Progenitor cell of endocrine pancreas (in vitro differentiated cells): ENCODE measurements at regions not wholly inside any gene's neighbourhood (a gene's known extent, or its start where the extent isn't known, plus 50 kb on each side); places are given as distances from the start of the nearest gene placed in this dataset.
A peak's percentile ranks its signal among the peaks of the same experiment; 100 is the strongest.
"Not testable (repeated sequence)": the region's sequence is repeated elsewhere in the genome, so short reads cannot be mapped to it uniquely, and the experiment has no call there.

Experiments used
- DNase-seq: peaks from one replicate; pipeline ENCODE4 v3.0.0; 2021; ENCODE audit warnings: low spot score; ENCODE audit not compliant: unreplicated experiment
- H3K27ac Mint-ChIP-seq: 2 replicates; pipeline ENCODE4 v1.8.0; 2021; ENCODE audit warnings: mild to moderate bottlenecking, moderate library complexity, mixed read lengths
- H3K27me3 Mint-ChIP-seq: 2 replicates; pipeline ENCODE4 v1.8.0; 2021; ENCODE audit warnings: mixed read lengths
- H3K36me3 Mint-ChIP-seq: 2 replicates; pipeline ENCODE4 v1.8.0; 2022; ENCODE audit warnings: mixed read lengths; ENCODE audit not compliant: insufficient read depth
- H3K4me1 Mint-ChIP-seq: 2 replicates; pipeline ENCODE4 v1.8.0; 2021; ENCODE audit warnings: low read depth, mixed read lengths
- H3K4me3 Mint-ChIP-seq: 2 replicates; pipeline ENCODE4 v1.8.0; 2021; ENCODE audit warnings: low read depth, mild to moderate bottlenecking, moderate library complexity, mixed read lengths
- H3K9me3 Mint-ChIP-seq: 2 replicates; pipeline ENCODE4 v1.8.0; 2021; ENCODE audit warnings: low read depth, mixed read lengths
- TF ChIP-seq, protein P1 (sequence below): fragments of 200-600 bp; sonication (generic); IDR thresholded peaks from one replicate; pipeline ENCODE4 v1.5.0; 2021; ENCODE audit warnings: antibody characterized with exemption, mild to moderate bottlenecking; ENCODE audit not compliant: unreplicated experiment

DNA sequence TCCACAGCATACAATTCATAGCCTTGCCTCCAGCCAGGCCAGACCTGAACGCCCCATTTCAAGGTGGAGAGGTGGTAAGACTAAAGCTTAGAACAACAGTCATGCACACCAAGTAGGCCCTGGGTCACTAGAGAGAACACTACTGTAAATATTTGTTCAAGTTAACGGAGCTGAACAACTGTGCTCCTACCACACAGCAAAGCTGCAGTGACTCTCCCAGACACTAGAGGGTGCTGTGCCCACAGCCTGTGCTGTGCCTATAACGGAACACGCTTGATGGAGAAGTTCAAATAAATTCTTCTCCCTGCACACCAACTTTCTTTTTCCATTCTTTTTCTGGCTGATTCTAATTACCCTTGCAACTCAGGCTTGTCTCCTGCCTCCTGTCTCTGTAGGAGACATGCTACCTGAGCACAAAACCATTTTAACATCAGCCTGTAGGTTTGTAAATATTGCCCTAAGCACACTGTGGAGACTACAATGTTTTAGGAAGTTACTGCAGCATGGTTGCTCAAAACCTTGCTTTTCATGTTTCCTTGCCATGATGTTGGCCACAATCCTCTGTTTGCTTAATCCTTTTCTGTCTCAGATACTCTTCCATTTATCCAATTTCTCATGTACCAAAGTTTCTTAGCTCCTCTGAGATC, 103.1 kb upstream of the TERB2 start:
- not testable (repeated sequence) for H3K27me3 Mint-ChIP-seq, H3K36me3 Mint-ChIP-seq, H3K4me3 Mint-ChIP-seq, H3K9me3 Mint-ChIP-seq
- peaks cover 14% of the 10 kb centered on the region for H3K4me1 Mint-ChIP-seq
- peak; percentile 57 for DNase-seq
- peak overlapping the region; percentile 34 for H3K27ac Mint-ChIP-seq
- TF ChIP-seq, protein P1, sequence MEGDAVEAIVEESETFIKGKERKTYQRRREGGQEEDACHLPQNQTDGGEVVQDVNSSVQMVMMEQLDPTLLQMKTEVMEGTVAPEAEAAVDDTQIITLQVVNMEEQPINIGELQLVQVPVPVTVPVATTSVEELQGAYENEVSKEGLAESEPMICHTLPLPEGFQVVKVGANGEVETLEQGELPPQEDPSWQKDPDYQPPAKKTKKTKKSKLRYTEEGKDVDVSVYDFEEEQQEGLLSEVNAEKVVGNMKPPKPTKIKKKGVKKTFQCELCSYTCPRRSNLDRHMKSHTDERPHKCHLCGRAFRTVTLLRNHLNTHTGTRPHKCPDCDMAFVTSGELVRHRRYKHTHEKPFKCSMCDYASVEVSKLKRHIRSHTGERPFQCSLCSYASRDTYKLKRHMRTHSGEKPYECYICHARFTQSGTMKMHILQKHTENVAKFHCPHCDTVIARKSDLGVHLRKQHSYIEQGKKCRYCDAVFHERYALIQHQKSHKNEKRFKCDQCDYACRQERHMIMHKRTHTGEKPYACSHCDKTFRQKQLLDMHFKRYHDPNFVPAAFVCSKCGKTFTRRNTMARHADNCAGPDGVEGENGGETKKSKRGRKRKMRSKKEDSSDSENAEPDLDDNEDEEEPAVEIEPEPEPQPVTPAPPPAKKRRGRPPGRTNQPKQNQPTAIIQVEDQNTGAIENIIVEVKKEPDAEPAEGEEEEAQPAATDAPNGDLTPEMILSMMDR = peak; percentile 91

DNA sequence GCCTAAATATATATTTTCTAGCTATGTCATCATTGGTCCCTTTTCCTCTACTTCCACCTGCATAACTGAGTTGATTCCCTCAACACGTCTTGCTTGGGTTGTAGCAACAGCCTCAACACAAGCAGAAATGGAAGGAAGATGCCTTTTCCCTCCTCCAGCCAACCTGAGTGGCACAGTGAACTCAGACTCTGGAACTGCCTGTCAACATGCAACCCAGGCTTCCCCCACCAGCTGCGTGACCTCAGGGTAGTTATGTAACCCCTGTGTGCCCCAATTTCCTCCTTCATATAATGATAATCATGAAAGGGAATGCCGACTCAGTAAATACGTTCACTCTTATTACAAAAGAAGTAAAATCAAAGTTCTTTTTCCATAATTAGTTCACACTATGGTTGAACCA, 101.8 kb upstream of the TERB2 start:
- not testable (repeated sequence) for H3K9me3 Mint-ChIP-seq, H3K36me3 Mint-ChIP-seq, H3K27me3 Mint-ChIP-seq, DNase-seq, H3K4me3 Mint-ChIP-seq, H3K27ac Mint-ChIP-seq
- H3K4me1 Mint-ChIP-seq = peaks cover 11% of the 10 kb centered on the region

DNA sequence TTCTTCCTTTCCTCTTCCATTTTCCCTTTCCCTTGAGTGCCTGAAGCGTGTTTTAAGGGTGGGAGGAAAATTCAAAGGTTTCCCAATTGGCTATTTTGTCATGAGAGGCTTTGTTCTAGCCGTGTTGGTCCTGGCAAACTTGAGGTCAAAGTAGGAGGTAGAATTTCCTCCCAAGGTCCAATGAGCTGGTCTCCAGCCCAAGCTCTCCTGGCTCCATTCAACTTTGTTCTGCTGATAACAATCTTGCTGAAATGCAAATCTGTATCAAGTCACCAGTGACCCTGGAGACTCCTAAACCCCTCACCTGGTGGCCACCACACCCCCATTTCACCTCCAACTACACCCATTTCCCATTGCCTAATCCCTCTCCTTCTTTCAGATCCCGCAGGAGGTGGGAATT, 100.2 kb upstream of the TERB2 start:
- H3K9me3 Mint-ChIP-seq, DNase-seq, H3K27me3 Mint-ChIP-seq, H3K4me3 Mint-ChIP-seq, H3K27ac Mint-ChIP-seq, H3K36me3 Mint-ChIP-seq: not testable (repeated sequence)
- H3K4me1 Mint-ChIP-seq = peaks cover 11% of the 10 kb centered on the region

DNA sequence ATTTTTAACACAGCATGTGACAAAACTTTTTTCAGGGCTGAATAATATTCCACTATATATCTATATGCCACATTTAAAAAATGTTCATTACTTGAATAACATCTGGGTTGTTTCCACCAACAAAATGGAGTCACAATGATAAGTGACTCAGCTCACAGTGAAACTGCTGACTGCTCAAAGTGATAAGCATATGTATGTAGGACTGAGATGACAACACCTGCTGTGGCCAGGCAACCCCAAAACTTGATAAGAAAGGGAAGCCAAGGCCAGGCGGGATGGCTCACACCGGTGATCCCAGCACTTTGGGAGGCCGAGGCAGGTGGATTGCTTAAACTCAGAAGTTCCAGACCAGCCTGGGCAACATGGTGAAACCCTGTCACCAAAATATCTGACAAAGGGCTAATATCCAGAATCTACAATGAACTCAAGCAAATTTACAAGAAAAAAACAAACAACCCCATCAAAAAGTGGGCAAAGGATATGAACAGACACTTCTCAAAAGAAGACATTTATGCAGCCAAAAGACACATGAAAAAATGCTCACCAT, 99.2 kb upstream of the TERB2 start:
- not testable (repeated sequence) for H3K27ac Mint-ChIP-seq, H3K36me3 Mint-ChIP-seq, H3K27me3 Mint-ChIP-seq, H3K4me3 Mint-ChIP-seq, DNase-seq, H3K9me3 Mint-ChIP-seq
- peaks cover 10% of the 10 kb centered on the region for H3K4me1 Mint-ChIP-seq

DNA sequence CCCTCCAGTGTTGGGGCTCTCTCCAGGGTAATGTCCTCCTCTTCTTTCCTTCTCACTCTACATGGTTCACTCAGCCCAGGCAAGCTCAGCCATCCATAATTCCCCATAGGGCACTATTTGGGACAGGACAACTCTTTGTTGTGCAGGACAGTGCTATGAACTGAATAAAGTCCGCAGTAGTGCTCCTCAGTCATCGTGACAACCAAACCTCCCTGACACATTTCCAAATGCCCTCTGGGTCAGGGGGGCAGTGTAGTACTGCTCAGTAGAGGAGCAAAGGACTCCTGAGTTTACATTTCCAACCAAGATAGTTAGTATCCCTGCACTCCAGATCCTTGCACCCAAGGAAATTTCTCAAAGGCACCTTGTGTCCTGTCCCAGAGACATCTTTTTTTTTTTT, 97.4 kb upstream of the TERB2 start:
- DNase-seq, H3K27ac Mint-ChIP-seq, H3K27me3 Mint-ChIP-seq, H3K9me3 Mint-ChIP-seq, H3K36me3 Mint-ChIP-seq, H3K4me3 Mint-ChIP-seq: not testable (repeated sequence)
- H3K4me1 Mint-ChIP-seq = peaks cover 13% of the 10 kb centered on the region

DNA sequence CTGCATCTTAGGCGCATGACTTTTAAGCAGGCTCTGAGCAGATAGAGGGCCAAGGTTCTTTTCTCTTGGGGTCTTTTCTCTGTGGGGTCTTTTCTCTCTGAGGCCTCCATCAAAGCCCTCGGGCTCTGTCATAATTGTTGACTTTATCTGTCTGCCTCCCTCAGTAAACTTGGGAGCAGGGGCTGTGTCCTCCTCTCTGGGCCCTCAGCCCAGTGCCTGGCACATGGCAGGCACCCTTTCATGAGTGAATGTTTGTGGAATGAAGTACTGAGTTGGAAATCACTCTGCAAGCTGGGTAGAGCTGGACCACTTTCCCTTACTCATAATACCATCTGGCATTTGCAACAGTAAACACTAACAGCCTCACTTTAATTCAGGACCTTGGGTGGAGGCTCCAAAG, 96.3 kb upstream of the TERB2 start:
- not testable (repeated sequence) for H3K27me3 Mint-ChIP-seq, H3K4me3 Mint-ChIP-seq, DNase-seq, H3K27ac Mint-ChIP-seq, H3K36me3 Mint-ChIP-seq, H3K9me3 Mint-ChIP-seq
- H3K4me1 Mint-ChIP-seq = peaks cover 12% of the 10 kb centered on the region

DNA sequence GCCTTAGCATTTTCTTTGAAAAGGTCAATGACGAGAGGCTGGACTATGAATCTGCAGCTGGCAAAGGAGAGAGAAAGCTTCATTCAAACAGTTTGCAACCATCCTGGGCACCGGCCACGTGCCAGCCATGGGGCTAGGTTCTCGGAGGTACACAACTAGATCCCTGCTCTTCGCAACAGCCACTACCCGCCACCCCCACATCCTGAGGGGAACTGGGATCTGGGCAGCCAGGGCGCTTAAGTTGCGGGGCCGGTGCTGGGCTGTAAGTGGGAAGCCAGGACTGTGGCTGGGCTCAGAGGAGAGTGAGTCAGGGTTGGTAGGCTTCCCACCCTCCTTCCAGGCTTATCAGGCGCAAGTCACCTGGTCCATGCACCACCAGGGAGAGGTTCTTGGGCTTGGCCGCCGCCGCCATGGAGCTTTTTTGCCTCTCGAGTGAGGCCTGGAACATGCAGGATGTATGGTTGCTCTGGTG, 95.0 kb upstream of the TERB2 start:
- Mint-ChIP-seq H3K27ac (no peak overlapping the region), H3K36me3 (peaks cover 1% of the 10 kb centered on the region), H3K4me1 (peaks cover 12% of the 10 kb centered on the region), H3K27me3 (peaks cover 3% of the 10 kb centered on the region), H3K4me3 (no peak overlapping the region), H3K9me3 (peaks cover 9% of the 10 kb centered on the region)
- no peak for DNase-seq
- TF ChIP-seq, protein P1 = no peak

DNA sequence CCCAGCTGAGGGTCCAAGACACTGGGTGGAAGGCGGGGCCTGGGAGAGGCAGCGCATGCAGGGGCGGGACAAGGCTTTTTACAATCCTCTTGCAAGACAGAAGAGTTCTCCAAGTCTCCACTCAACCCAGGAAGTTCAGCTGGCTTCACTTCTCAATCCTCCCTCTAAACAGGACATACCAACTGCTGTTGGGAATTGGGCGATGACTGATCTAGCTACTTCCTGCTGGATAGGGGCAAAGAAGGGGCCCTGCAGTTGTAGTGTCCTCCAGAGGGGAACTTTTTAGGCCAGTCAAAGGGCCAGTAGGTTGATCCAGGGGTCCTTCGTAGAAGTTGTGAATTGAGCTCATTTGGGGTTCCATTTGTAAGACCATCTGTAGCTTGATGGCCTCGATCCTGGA, 94.6 kb upstream of the TERB2 start:
- Mint-ChIP-seq H3K27me3 (peaks cover 3% of the 10 kb centered on the region), H3K27ac (no peak overlapping the region), H3K9me3 (peaks cover 12% of the 10 kb centered on the region), H3K36me3 (peaks cover 1% of the 10 kb centered on the region), H3K4me1 (peaks cover 12% of the 10 kb centered on the region), H3K4me3 (no peak overlapping the region)
- TF ChIP-seq, protein P1 = no peak
- DNase-seq = no peak

DNA sequence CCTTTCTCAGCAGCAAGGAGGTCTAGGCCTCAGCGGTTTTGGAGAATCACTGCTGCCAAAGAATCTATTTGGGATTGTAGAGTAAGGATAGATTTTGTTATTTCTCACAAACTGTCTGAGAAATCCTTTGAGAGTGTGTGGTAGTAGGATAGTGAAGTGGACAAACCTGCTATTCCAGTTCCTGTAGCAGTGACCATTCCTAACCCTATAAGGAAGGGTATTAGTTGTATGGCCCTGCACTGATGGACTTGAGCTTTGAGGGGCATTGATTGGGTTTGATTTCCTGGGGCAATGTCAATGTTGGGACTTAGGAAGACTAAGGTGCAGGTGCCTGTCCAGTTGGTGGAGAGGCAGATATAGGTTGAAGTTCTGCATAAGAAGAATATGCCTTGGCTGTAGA, 93.6 kb upstream of the TERB2 start:
- H3K27ac Mint-ChIP-seq = peak overlapping the region; percentile 29
- H3K36me3 Mint-ChIP-seq, DNase-seq, H3K27me3 Mint-ChIP-seq, H3K4me3 Mint-ChIP-seq: not testable (repeated sequence)
- peaks cover 12% of the 10 kb centered on the region for H3K4me1 Mint-ChIP-seq
- H3K9me3 Mint-ChIP-seq = peaks cover 18% of the 10 kb centered on the region

DNA sequence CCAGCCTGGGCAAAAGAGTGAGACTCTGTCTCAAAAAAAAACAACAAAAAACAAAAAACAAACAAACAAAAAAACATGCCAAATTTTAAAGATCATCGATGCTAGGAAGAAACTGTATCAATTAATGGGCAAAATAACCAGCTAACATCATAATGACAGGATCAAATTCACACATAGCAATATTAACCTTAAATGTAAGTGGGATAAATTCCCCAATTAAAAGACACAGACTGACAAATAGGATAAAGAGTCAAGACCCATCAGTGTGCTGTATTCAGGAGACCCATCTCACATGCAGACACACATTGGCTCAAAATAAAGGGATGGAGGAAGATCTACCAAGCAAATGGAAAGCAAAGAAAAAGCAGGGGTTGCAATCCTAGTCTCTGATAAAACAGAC, 88.4 kb upstream of the TERB2 start:
- H3K9me3 Mint-ChIP-seq = peaks cover 36% of the 10 kb centered on the region
- not testable (repeated sequence) for H3K27ac Mint-ChIP-seq, H3K4me1 Mint-ChIP-seq, H3K27me3 Mint-ChIP-seq, H3K4me3 Mint-ChIP-seq, H3K36me3 Mint-ChIP-seq, DNase-seq
